Mucosa of stomach (tissue), 1 donor: ENCODE measurements at regions not wholly inside any gene's neighbourhood (a gene's known extent, or its start where the extent isn't known, plus 50 kb on each side); places are given as distances from the start of the nearest gene placed in this dataset.
"Not testable (repeated sequence)": the region's sequence is repeated elsewhere in the genome, so short reads cannot be mapped to it uniquely, and the experiment has no call there.

ENCODE experiments used
- H3K27me3 ChIP-seq: one replicate; pipeline ENCODE4 v1.7.0; 2013; ENCODE audit warnings: mild to moderate bottlenecking, low read length; ENCODE audit not compliant: control insufficient read depth, insufficient read depth
- H3K36me3 ChIP-seq: one replicate; pipeline ENCODE4 v1.7.0; 2013; ENCODE audit warnings: low read length; ENCODE audit not compliant: control insufficient read depth, insufficient read depth
- H3K4me1 ChIP-seq: one replicate; pipeline ENCODE4 v1.7.0; 2013; ENCODE audit warnings: mild to moderate bottlenecking, low read length; ENCODE audit not compliant: control insufficient read depth, insufficient read depth
- H3K4me3 ChIP-seq: one replicate; pipeline ENCODE4 v1.7.0; 2013; ENCODE audit warnings: low read length
- H3K9ac ChIP-seq: one replicate; pipeline ENCODE4 v1.7.0; 2013; ENCODE audit warnings: mild to moderate bottlenecking, low read length, moderate library complexity
- H3K9me3 ChIP-seq: one replicate; pipeline ENCODE4 v1.7.0; 2013; ENCODE audit warnings: mild to moderate bottlenecking, low read length, moderate library complexity; ENCODE audit not compliant: control insufficient read depth
- donor health status: Pancreatic carcinoma.

- Histone ChIP-seq H3K9ac (no peak overlapping the region), H3K27me3 (no peaks in the 10 kb centered on the region), H3K4me3 (no peak overlapping the region), H3K9me3 (no peaks in the 10 kb centered on the region), H3K36me3 (no peaks in the 10 kb centered on the region), H3K4me1 (no peaks in the 10 kb centered on the region)
Observed at GRCh38 chr4:12674184-12674583, 810.0 kb downstream of the RAB28 start.

DNA sequence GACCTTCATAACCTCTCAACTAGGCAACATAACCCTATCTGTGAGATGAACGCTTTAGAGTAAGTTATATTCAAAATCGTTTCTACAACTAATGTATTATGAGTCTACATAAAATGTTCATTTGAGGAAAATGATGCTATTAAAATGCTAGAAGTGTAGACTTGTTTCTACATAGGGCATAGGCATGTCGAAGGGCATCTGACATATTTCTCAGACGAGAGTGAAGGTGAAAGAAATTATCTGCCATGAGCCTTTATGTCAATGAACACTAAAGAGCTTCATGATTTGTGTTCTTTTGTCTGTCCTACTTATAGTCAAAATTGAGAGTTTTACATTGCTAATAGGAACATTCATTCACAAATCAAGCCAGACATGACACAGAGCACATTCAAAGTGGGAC, 811.8 kb downstream of the RAB28 start:
- Histone ChIP-seq H3K9ac (no peak overlapping the region), H3K9me3 (no peaks in the 10 kb centered on the region), H3K4me1 (no peaks in the 10 kb centered on the region), H3K4me3 (no peak overlapping the region), H3K36me3 (no peaks in the 10 kb centered on the region), H3K27me3 (no peaks in the 10 kb centered on the region)

DNA sequence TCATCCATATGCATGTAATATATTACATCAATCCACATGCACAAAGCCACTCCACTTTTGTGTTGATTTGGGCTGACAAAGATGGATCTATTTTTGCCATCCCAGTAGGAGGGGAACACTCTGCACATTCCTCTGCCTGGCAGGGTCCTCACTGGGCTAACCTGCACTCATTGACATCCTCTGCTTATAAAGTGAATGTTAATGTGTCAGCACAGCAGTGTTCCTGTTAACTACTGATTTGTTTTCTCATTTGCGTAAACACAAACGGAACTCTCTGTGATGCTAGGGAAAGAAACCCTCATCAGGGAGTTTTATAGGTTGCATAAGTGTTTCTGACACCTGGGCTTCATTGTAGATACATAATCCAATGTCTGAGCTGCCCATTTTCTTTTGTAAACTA, 826.0 kb downstream of the RAB28 start:
- H3K27me3 ChIP-seq, result no peaks in the 10 kb centered on the region
- no peaks in the 10 kb centered on the region for H3K36me3 ChIP-seq
- H3K4me1 ChIP-seq, result no peaks in the 10 kb centered on the region
- no peak overlapping the region for H3K9ac ChIP-seq
- no peaks in the 10 kb centered on the region for H3K9me3 ChIP-seq
- H3K4me3 ChIP-seq, result no peak overlapping the region

DNA sequence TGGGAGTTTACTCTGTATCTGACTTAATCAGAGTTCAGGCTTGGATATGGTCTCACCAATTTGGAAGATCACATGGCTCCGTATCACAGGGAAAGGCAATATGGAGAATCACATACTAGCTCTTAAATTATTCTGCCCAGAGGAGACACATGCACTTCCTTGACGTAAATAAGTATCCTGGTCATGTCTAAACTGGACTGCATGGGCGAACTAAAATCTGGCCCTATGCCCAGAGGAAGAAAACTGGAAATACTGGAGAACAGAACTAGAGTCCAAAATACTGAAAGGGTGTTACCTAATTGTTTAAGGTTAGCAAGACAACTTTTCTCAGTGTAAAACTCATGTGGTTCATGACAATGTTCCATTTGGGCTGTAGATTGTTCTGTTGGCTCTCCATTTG, 832.3 kb downstream of the RAB28 start:
- Histone ChIP-seq H3K36me3 (no peaks in the 10 kb centered on the region), H3K9me3 (no peaks in the 10 kb centered on the region), H3K4me1 (no peaks in the 10 kb centered on the region), H3K4me3 (no peak overlapping the region), H3K9ac (no peak overlapping the region), H3K27me3 (no peaks in the 10 kb centered on the region)

- Histone ChIP-seq H3K9me3 (no peaks in the 10 kb centered on the region), H3K4me3 (no peak overlapping the region), H3K36me3 (no peaks in the 10 kb centered on the region), H3K4me1 (no peaks in the 10 kb centered on the region), H3K27me3 (no peaks in the 10 kb centered on the region), H3K9ac (no peak overlapping the region)
Observed at GRCh38 chr4:12645732-12646131, 838.4 kb downstream of the RAB28 start.

DNA sequence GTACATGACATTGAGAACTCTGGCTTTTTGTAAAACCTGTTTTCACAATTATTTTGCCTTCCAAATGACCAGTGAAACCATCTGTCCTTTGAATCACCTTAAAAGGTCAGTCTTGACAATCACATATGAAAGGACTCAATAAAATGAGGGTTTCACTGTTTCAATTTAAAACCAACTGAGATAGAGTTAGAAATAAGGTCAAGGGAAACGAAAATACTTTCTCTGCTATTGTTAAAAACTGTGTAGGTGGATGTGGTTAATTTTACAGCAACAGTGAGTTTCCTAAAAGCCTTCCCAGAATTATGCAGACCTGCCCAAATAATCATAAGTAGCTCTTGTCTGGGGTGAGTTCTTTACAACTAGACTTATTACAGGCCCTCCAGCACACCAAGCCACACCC, 839.9 kb downstream of the RAB28 start:
- Histone ChIP-seq H3K9me3 (no peaks in the 10 kb centered on the region), H3K4me3 (no peak overlapping the region), H3K27me3 (no peaks in the 10 kb centered on the region), H3K36me3 (no peaks in the 10 kb centered on the region), H3K9ac (no peak overlapping the region), H3K4me1 (no peaks in the 10 kb centered on the region)

- H3K27me3 ChIP-seq, result no peaks in the 10 kb centered on the region
- no peaks in the 10 kb centered on the region for H3K36me3 ChIP-seq
- no peak overlapping the region for H3K9ac ChIP-seq
- H3K9me3 ChIP-seq, result no peaks in the 10 kb centered on the region
- H3K4me1 ChIP-seq, result no peaks in the 10 kb centered on the region
- H3K4me3 ChIP-seq, result no peak overlapping the region
Observed at GRCh38 chr4:12636191-12636590, 847.9 kb downstream of the RAB28 start.

- H3K9me3 ChIP-seq, result no peaks in the 10 kb centered on the region
- H3K27me3 ChIP-seq, result no peaks in the 10 kb centered on the region
- no peak overlapping the region for H3K4me3 ChIP-seq
- no peaks in the 10 kb centered on the region for H3K36me3 ChIP-seq
- no peak overlapping the region for H3K9ac ChIP-seq
- no peaks in the 10 kb centered on the region for H3K4me1 ChIP-seq
Observed at GRCh38 chr4:12635629-12636028, 848.5 kb downstream of the RAB28 start.

- Histone ChIP-seq H3K9me3 (no peaks in the 10 kb centered on the region), H3K27me3 (no peaks in the 10 kb centered on the region), H3K4me1 (no peaks in the 10 kb centered on the region), H3K36me3 (no peaks in the 10 kb centered on the region), H3K4me3 (no peak overlapping the region), H3K9ac (no peak overlapping the region)
Observed at GRCh38 chr4:12633053-12633651, 851.0 kb downstream of the RAB28 start.

DNA sequence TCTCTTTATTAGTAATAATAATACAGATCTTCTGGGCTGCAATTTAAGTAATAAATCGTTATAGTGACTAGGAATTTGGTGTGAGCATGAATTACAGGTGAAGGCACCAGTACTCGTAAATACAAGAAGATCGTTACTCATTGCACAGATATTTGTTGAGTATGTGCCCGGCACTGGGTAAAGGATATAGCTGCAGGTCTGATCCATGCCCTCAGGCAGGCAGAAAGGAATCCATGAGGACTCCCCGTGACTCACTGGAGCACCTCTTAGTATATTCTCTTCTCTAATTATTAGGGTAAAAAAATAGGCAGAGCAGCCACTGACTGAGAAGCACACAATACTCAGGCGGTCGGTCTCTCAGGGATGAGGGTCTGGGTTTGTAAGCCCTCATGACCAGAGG, 868.3 kb downstream of the RAB28 start:
- H3K9me3 ChIP-seq, result no peaks in the 10 kb centered on the region
- no peaks in the 10 kb centered on the region for H3K36me3 ChIP-seq
- no peak overlapping the region for H3K9ac ChIP-seq
- no peaks in the 10 kb centered on the region for H3K4me1 ChIP-seq
- no peaks in the 10 kb centered on the region for H3K27me3 ChIP-seq
- no peak overlapping the region for H3K4me3 ChIP-seq

DNA sequence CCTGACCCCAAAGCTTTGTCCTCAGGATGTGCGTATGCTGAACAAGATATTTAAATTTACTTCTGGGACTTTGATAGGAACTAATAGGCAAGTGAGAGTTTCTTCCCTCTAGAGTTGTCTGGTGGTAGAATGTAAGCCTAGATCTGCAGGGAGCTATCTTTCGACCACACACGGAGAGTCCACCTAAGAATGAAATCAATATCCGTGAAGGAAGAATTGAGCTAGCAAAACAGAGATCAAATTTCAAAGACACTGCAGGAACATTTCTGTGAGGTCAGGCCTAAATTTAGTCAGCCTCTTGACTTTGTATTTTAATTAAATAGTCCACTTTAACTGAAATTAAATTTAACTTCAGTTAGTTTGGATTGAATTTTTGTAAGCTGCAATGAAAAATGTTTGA, 871.3 kb downstream of the RAB28 start:
- Histone ChIP-seq H3K4me1 (no peaks in the 10 kb centered on the region), H3K4me3 (no peak overlapping the region), H3K9ac (no peak overlapping the region), H3K9me3 (no peaks in the 10 kb centered on the region), H3K36me3 (no peaks in the 10 kb centered on the region), H3K27me3 (no peaks in the 10 kb centered on the region)

GRCh38 chr4:12609212-12609875, 874.8 kb downstream of the RAB28 start:
- H3K4me1 ChIP-seq, H3K9me3 ChIP-seq, H3K4me3 ChIP-seq, H3K9ac ChIP-seq, H3K27me3 ChIP-seq, H3K36me3 ChIP-seq: not testable (repeated sequence)

DNA sequence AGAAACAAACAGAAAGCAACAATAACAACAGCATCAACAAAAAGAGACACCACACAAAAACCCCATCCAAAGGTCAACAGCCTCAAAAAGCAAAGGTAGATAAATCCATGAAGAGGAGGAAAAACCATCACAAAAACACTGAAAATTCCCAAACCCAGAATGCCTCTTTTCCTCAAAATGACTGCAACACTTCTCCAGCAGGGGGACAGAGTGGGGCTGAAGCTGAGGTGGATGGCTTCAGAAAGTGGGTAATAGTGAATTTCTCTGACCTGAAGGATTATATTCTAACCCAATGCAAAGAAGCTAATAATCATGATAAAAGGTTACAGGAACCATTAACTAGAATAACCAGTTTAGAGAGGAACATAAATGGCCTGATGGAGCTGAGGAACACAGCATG, 888.2 kb downstream of the RAB28 start:
- H3K9me3 ChIP-seq, result no peaks in the 10 kb centered on the region
- H3K4me1 ChIP-seq, result no peaks in the 10 kb centered on the region
- no peak overlapping the region for H3K4me3 ChIP-seq
- no peak overlapping the region for H3K9ac ChIP-seq
- no peaks in the 10 kb centered on the region for H3K27me3 ChIP-seq
- no peaks in the 10 kb centered on the region for H3K36me3 ChIP-seq
